ENCODE measurements at regions not wholly inside any gene's neighbourhood (a gene's known extent, or its start where the extent isn't known, plus 50 kb on each side); places are given as distances from the start of the nearest gene placed in this dataset.

DNA sequence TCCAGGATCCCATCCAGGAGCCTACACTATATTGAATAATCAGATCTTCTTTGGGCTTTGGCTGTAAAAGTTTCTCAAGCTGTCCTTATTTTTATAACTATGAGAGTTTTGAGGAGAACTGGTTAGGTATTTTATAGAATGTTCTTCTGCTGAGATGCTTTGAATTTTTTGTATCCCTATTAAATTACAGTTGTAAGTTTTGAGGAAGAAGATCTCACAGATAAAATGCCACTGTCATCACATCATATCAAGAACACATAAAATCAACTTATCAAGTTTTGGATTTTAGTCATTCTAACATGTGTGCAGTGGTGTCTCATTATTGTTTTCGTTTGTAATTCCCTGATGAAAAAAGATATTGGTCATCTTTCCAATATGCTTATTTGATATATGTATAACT is 260.2 kb upstream of the COL3A1 start:
- ChIA-PET CTCF (no interaction called here), POLR2A (no interaction called here)
- Histone ChIP-seq H3K4me3 (ENCODE audit: low read depth, low read length) (no peak overlapping the region), H3K36me3 (ENCODE audit: control insufficient read depth, insufficient read depth, low read length) (no peaks in the 10 kb centered on the region), H3K27me3 (ENCODE audit: control insufficient read depth, insufficient read depth, low read length) (no peaks in the 10 kb centered on the region)
- TF ChIP-seq, protein P1, sequence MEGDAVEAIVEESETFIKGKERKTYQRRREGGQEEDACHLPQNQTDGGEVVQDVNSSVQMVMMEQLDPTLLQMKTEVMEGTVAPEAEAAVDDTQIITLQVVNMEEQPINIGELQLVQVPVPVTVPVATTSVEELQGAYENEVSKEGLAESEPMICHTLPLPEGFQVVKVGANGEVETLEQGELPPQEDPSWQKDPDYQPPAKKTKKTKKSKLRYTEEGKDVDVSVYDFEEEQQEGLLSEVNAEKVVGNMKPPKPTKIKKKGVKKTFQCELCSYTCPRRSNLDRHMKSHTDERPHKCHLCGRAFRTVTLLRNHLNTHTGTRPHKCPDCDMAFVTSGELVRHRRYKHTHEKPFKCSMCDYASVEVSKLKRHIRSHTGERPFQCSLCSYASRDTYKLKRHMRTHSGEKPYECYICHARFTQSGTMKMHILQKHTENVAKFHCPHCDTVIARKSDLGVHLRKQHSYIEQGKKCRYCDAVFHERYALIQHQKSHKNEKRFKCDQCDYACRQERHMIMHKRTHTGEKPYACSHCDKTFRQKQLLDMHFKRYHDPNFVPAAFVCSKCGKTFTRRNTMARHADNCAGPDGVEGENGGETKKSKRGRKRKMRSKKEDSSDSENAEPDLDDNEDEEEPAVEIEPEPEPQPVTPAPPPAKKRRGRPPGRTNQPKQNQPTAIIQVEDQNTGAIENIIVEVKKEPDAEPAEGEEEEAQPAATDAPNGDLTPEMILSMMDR (IDR thresholded peaks at IDR 0.05; ENCODE audit: insufficient read depth, low read depth, low read length): no peak
- DNase-seq (ENCODE audit: low read depth): peak; percentile 14

DNA sequence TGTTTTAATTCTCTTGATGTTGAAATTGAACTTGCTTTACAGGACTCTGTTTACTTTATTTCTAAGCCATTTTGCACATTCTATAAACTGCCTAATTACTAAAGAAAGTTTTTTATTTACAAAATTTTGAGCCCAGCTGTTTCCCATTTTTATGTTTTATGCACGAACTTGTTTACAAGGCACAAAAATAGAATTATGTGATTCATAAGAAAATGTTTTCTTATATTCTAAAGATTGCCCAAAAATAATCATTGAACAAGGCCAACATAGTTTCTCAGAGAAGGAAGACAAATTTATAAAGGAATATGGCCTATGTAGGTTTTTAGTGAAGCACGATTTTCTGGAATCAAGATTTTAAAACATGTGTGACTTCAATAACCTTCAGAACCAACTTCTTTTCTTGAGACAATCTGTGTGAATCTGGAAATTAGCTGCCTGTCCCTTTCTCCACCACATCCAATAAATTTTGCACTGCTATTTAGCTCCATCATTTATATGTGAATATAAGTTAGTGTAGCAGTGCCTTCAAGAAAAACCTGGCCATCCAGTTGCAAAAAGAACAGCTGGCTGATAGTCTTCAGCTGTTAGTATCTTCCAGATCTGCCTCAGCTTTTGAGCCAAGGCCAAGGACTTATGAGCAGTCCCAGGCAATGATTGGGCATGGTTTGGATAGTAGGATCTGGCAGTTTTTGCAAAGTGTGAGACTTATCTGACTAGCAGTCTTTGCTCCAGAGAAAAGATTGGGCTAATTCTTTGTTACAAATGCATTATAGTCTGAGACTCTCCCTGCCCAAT is 253.2 kb upstream of the COL3A1 start:
- no peak overlapping the region for H3K4me3 ChIP-seq (ENCODE audit: low read depth, low read length)
- TF ChIP-seq, protein P1 (IDR thresholded peaks at IDR 0.05; ENCODE audit: insufficient read depth, low read depth, low read length): no peak
- POLR2A ChIA-PET: interaction anchor here (0.7 kb wide), 1 partner anchor 154 kb away, joined by 3 read pairs; no protein-coding TSS in a partner anchor
- no peaks in the 10 kb centered on the region for H3K27me3 ChIP-seq (ENCODE audit: control insufficient read depth, insufficient read depth, low read length)
- CTCF ChIA-PET: no interaction called here
- no peak for DNase-seq (ENCODE audit: low read depth)
- H3K36me3 ChIP-seq (ENCODE audit: control insufficient read depth, insufficient read depth, low read length): no peaks in the 10 kb centered on the region

DNA sequence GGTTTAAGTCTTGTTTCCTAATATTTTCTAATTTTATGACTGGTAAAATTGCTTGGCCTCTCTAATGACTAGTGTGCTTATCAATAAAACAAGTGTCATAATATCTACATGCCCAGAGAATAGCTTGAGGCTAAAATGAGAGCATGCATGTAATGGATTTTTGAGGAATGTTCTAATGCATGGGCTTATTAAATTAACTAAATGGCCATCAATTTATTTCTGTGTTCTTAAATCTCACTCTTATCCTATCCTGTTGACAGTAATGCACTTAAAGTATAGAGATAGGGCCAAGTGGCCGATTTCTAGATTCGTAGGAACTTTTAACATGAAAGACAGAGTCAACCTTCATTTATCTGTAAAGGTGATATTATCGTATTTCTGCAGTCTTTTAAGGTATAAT is 252.4 kb upstream of the COL3A1 start:
- ChIA-PET POLR2A (no interaction called here), CTCF (no interaction called here)
- TF ChIP-seq, protein P1 (IDR thresholded peaks at IDR 0.05; ENCODE audit: insufficient read depth, low read depth, low read length): no peak
- no peak overlapping the region for H3K4me3 ChIP-seq (ENCODE audit: low read depth, low read length)
- H3K36me3 ChIP-seq (ENCODE audit: control insufficient read depth, insufficient read depth, low read length): no peaks in the 10 kb centered on the region
- H3K27me3 ChIP-seq (ENCODE audit: control insufficient read depth, insufficient read depth, low read length): no peaks in the 10 kb centered on the region
- no peak for DNase-seq (ENCODE audit: low read depth)

DNA sequence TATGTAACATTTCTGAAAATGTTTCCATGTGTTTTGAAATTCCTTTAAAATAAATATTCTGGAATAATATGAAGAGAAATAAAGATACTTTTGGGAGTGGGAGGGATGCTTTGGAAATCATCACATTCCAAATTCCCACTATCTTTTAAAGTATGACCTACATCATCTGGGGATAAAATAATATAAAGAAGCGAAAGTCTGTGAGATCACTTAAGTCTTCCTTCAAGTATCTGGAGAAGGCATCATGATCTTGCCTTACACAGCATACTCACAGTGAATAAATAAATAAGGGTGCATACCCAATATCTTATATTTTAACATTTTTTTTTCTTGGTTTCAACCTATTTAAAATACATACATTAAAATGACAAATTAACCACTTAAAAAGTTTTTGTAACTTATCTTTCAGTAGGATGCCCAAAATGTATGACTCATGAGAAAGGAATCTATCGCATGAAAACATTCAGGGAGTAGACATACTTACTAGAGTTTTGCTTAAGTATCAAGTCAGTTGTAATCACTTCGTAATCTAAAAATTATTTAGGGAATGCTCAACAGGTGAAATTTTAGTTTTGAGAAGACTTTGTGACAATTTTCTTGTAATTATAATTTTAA is 248.3 kb upstream of the COL3A1 start:
- POLR2A ChIA-PET: no interaction called here
- Histone ChIP-seq H3K27me3 (ENCODE audit: control insufficient read depth, insufficient read depth, low read length) (no peaks in the 10 kb centered on the region), H3K4me3 (ENCODE audit: low read depth, low read length) (no peak overlapping the region), H3K36me3 (ENCODE audit: control insufficient read depth, insufficient read depth, low read length) (no peaks in the 10 kb centered on the region)
- CTCF ChIA-PET: no interaction called here
- TF ChIP-seq, protein P1 (IDR thresholded peaks at IDR 0.05; ENCODE audit: insufficient read depth, low read depth, low read length): no peak
- DNase-seq (ENCODE audit: low read depth): no peak

DNA sequence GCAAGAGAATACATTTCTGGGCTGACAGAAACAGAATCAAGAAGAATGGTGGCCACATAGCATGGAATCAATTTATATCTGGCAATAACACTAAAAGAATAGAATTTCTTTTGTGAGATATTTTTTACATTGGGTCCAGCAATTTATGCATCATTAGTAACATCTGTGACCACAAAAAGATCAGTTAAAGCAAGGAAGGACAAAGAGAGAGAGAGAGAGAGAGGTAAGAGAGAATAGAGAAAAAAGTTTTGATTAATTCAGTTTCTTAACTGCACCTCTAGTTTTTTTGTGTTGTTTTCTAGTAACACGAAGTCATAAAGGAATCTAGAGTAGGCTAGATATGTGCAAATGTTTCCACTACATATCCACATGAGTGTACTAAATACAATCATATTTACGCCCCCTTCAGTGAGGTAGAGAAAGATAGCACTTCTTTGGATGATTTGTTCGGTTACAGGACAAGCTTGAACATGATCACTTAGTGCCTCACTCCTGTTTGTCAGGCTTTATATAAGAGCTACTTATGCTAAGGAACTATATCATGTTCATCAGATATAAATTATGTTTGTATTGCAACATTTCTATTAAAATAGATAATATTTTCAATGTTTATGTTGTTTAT is 247.4 kb upstream of the COL3A1 start:
- Histone ChIP-seq H3K36me3 (ENCODE audit: control insufficient read depth, insufficient read depth, low read length) (no peaks in the 10 kb centered on the region), H3K4me3 (ENCODE audit: low read depth, low read length) (no peak overlapping the region), H3K27me3 (ENCODE audit: control insufficient read depth, insufficient read depth, low read length) (no peaks in the 10 kb centered on the region)
- TF ChIP-seq, protein P1 (IDR thresholded peaks at IDR 0.05; ENCODE audit: insufficient read depth, low read depth, low read length): no peak
- ChIA-PET CTCF (no interaction called here), POLR2A (no interaction called here)
- DNase-seq (ENCODE audit: low read depth): no peak

All from BJ (cell line).